Pulmonary artery endothelial cell (primary cell): ENCODE measurements at regions not wholly inside any gene's neighbourhood (a gene's known extent, or its start where the extent isn't known, plus 50 kb on each side); places are given as distances from the start of the nearest gene placed in this dataset.

Experiments used
- DNase-seq: peaks from one replicate; pipeline ENCODE4 v3.0.0-alpha.2; 2011; ENCODE audit warnings: low read depth, low spot score

- DNase-seq = no peak
Observed at GRCh38 chr16:8278031-8278580, 312.2 kb downstream of the TMEM114 start.

- DNase-seq = no peak
Observed at GRCh38 chr16:8271344-8271743, 319.0 kb downstream of the TMEM114 start.

GRCh38 chr16:8262299-8262698, 328.0 kb downstream of the TMEM114 start:
- no peak for DNase-seq

- no peak for DNase-seq
Observed at GRCh38 chr16:8260140-8260539, 330.2 kb downstream of the TMEM114 start.

- DNase-seq = no peak
Observed at GRCh38 chr16:8258523-8258922, 331.8 kb downstream of the TMEM114 start.

- no peak for DNase-seq
Observed at GRCh38 chr16:8257561-8257960, 332.8 kb downstream of the TMEM114 start.

GRCh38 chr16:8254405-8254804, 335.9 kb downstream of the TMEM114 start:
- DNase-seq = no peak

GRCh38 chr16:8253718-8254117, 336.6 kb downstream of the TMEM114 start:
- DNase-seq = no peak

- DNase-seq = no peak
Observed at GRCh38 chr16:8251727-8252126, 338.6 kb downstream of the TMEM114 start.

- DNase-seq = no peak
Observed at GRCh38 chr16:8251298-8251697, 339.0 kb downstream of the TMEM114 start.

GRCh38 chr16:8247993-8248392, 342.3 kb downstream of the TMEM114 start:
- DNase-seq = no peak

GRCh38 chr16:8243981-8244380, 346.3 kb downstream of the TMEM114 start:
- DNase-seq = no peak

GRCh38 chr16:8241408-8241807, 348.9 kb downstream of the TMEM114 start:
- no peak for DNase-seq

GRCh38 chr16:8239443-8239842, 350.9 kb downstream of the TMEM114 start:
- no peak for DNase-seq

- DNase-seq = no peak
Observed at GRCh38 chr16:8237452-8237851, 352.9 kb downstream of the TMEM114 start.

GRCh38 chr16:8236816-8237215, 353.5 kb downstream of the TMEM114 start:
- DNase-seq = no peak

- DNase-seq = no peak
Observed at GRCh38 chr16:8230497-8230896, 359.8 kb downstream of the TMEM114 start.

- no peak for DNase-seq
Observed at GRCh38 chr16:8229011-8229520, 361.2 kb downstream of the TMEM114 start.

GRCh38 chr16:8217201-8217600, 373.1 kb downstream of the TMEM114 start:
- DNase-seq = no peak

GRCh38 chr16:8204769-8205168, 385.5 kb downstream of the TMEM114 start:
- DNase-seq = no peak

- DNase-seq = no peak
Observed at GRCh38 chr16:8204096-8204495, 386.2 kb downstream of the TMEM114 start.

- no peak for DNase-seq
Observed at GRCh38 chr16:8203101-8203500, 387.2 kb downstream of the TMEM114 start.

- DNase-seq = no peak
Observed at GRCh38 chr16:8200839-8201238, 389.5 kb downstream of the TMEM114 start.

GRCh38 chr16:8199390-8199789, 390.9 kb downstream of the TMEM114 start:
- no peak for DNase-seq
